Stimulated activated CD8-positive, alpha-beta memory T cell treated with anti-CD3 and anti-CD28 coated beads, Interleukin-4, amount 100 ng/mL, for 48 hours (primary cell): ENCODE measurements at regions not wholly inside any gene's neighbourhood (a gene's known extent, or its start where the extent isn't known, plus 50 kb on each side); places are given as distances from the start of the nearest gene placed in this dataset.
A peak's percentile ranks its signal among the peaks of the same experiment; 100 is the strongest.

ENCODE experiments used
- DNase-seq: peaks from one replicate; pipeline ENCODE4 v3.0.0-alpha.2; 2020

DNA sequence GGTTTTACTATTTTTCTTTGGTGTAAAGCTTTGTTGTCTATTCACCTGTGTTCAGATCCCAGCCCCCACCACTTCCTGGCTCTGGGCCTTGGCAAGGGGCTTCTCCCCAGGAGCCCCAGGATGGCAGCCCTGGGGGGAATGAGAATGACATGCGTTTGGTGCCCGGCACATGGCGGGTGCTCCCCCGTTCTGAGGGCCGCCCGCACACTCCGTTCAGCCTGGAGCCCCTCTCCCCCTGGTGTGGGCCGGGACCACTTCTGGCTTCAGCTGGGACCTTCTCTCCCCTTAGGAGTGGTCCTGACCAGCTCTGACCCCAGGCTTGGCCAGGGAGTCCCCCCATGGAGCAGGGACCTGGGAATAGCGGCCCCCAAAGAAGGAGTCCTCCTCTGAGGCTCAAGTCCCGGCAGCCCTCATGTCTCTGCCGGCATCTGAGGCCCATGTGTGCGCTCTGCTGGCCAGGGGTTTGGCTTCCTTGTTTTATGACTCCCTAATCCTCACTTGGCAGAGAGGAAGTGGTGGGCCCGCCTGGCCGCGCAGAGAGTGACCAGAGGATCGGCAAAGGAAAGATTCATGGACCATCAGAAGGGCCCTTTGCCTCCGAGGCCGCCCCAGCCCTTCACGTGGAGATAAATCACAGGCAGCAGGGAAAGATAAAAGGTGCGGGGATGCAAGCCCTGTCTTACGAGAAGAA is 57.0 kb upstream of the LMX1B start:
- DNase-seq: no peak

DNA sequence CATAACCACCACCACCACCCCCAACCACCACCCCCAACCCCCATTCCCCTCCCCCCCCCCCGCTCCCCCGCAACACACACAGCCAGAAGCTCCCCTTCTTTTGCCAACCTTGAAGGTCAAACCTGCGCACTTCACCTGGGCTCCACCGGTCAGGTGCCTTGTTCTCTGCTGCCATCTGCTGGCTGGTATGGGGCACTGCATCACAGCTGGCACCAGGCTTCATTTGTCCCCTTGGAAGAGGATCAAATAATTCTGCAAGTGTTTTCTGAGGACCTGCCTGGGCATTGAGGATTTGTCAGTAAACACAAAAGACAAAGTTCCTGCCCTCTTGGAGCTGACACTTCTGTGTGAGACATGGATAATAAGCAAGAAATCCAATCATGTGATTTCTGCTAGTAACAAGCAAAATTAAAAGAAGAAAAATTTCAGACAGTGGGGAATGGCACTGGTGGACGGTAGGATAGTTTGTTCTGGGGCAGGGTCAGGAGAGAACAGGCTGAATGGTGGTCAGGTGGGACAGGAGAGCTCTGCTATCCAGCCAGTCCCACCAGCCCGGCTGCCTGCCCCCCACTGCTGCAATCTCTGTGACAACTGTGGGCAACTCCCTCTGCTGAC is 55.6 kb upstream of the LMX1B start:
- peak; percentile 83 for DNase-seq

DNA sequence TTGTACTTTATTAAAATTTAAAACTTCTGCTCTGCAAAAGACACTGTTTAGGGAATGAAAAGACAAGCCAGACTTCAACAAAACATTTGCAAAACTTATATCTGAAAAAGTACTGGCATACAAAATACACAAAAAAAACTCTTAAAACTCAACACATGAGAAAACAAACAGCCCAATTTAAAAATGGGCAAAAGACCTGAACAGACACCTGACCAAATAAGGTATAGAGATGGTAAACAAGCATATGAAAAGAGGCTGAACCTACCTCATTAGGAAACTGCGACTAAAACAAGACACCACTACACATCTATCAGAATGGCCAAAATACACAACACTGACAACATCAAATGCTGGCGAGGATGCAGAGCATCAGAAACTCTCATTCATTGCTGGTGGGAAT is 54.4 kb upstream of the LMX1B start:
- no peak for DNase-seq

DNA sequence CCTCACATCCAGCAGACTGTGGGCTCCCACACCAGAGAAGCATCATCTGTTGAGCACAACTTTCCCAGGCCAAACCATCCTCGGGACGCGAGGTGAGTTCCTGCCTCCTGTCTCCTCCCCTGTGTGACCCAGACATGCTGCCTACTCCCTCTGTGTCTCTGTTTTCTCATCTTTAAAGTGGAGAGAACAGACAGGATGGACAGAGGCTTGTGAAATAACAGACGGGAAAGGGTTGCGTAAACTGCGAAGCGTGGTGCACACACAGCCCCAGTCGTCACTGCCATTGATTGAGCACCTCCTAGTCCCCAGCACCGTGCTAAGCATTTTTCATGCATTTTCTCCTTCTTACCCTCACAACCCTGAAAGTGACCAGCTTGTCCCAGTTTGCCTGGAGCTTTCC is 52.1 kb upstream of the LMX1B start:
- no peak for DNase-seq

DNA sequence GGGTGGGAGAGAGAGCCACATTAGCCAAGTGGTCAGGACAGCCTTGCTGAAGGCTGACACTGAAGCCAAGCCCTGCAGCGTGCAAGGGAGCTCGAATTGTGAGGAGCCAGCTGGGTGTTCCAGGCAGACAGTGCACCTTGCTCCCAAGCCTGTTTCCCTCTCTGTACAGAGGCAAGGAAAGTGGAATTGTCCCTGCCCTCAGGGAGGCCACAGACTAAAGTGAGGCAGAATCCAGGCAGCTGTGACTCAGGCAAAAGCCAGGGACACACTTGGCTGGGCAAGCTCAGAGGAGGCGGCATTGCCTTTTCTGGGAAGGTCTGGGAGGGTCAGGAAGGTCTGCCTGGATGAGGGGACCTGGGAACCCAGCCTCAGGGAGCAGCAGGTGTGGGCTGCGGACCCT is 50.2 kb upstream of the LMX1B start:
- DNase-seq: no peak
